ENCODE measurements at regions not wholly inside any gene's neighbourhood (a gene's known extent, or its start where the extent isn't known, plus 50 kb on each side); places are given as distances from the start of the nearest gene placed in this dataset.

DNA sequence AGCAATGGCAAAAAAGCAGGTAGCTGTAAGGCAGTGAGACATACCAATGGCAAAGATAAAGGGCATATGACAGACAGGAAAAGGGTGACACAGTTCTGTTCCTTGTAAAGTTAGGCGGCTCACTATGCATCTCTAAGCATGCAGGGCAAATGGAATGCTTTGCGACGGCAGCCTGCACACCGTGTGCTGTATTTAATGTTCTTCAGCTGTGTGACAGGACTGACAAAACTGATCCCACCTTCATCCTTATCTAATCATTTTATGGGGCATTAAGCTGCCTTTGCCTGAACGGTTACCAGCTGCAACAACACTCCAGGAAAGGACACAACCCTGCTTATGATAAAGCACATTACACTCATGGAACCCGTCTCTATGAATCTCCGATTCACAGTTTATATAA is 80.5 kb upstream of the VAV3 start:
- Histone ChIP-seq H3K4me2 (ENCODE audit: low read length) (no peak overlapping the region), H4K20me1 (ENCODE audit: insufficient read depth, low read length) (no peaks in the 10 kb centered on the region), H3K36me3 (ENCODE audit: insufficient read depth, low read length) (no peaks in the 10 kb centered on the region), H3K27me3 (ENCODE audit: insufficient read depth, low read length) (no peaks in the 10 kb centered on the region), H3K9ac (ENCODE audit: low read length) (no peak overlapping the region), H3K4me3 (ENCODE audit: low read depth, low read length, poor library complexity, severe bottlenecking) (no peak overlapping the region), H3F3A (ENCODE audit: insufficient read depth, low read length) (no peaks in the 10 kb centered on the region), H2AFZ (ENCODE audit: low read length) (no peak overlapping the region), H3K79me2 (ENCODE audit: insufficient read depth, low read length) (no peaks in the 10 kb centered on the region), H3K9me3 (ENCODE audit: low read length) (no peaks in the 10 kb centered on the region), H3K27ac (ENCODE audit: low read depth, low read length, poor library complexity, severe bottlenecking) (no peak overlapping the region), H3K4me1 (ENCODE audit: insufficient read depth, low read length, severe bottlenecking) (peaks cover 18% of the 10 kb centered on the region), H3K9me2 (ENCODE audit: low read depth, low read length) (no peaks in the 10 kb centered on the region)
- TF ChIP-seq EZH2 (IDR thresholded peaks at IDR 0.05; ENCODE audit: borderline replicate concordance, low read length): no peak
- TF ChIP-seq, protein P1, sequence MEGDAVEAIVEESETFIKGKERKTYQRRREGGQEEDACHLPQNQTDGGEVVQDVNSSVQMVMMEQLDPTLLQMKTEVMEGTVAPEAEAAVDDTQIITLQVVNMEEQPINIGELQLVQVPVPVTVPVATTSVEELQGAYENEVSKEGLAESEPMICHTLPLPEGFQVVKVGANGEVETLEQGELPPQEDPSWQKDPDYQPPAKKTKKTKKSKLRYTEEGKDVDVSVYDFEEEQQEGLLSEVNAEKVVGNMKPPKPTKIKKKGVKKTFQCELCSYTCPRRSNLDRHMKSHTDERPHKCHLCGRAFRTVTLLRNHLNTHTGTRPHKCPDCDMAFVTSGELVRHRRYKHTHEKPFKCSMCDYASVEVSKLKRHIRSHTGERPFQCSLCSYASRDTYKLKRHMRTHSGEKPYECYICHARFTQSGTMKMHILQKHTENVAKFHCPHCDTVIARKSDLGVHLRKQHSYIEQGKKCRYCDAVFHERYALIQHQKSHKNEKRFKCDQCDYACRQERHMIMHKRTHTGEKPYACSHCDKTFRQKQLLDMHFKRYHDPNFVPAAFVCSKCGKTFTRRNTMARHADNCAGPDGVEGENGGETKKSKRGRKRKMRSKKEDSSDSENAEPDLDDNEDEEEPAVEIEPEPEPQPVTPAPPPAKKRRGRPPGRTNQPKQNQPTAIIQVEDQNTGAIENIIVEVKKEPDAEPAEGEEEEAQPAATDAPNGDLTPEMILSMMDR (IDR thresholded peaks at IDR 0.05; ENCODE audit: low read length): no peak

DNA sequence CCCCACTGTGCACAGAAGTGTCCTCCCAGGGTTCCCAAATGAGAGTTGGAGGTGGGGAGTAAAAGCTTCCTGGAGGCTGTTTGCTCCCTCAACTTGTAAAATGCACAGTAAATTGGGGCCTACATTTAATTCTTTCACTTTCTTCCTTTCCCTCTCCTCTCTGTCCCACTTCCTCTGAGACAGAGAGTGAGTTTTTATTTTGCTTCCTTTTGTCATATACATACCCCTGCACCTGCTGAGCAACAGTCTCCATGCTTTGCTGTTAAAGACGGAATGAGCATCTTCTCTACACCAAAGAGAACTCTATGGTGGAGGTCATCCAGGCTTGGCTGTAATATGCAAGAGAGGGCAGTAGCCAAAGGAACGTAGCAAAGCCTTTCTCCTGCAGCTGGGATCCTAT is 79.3 kb upstream of the VAV3 start:
- no peak overlapping the region for H3K4me2 ChIP-seq (ENCODE audit: low read length)
- H3K36me3 ChIP-seq (ENCODE audit: insufficient read depth, low read length): no peaks in the 10 kb centered on the region
- no peaks in the 10 kb centered on the region for H3K27me3 ChIP-seq (ENCODE audit: insufficient read depth, low read length)
- H3K4me1 ChIP-seq (ENCODE audit: insufficient read depth, low read length, severe bottlenecking): peaks cover 18% of the 10 kb centered on the region
- no peak overlapping the region for H3K27ac ChIP-seq (ENCODE audit: low read depth, low read length, poor library complexity, severe bottlenecking)
- no peak overlapping the region for H3K9ac ChIP-seq (ENCODE audit: low read length)
- no peak overlapping the region for H3K4me3 ChIP-seq (ENCODE audit: low read depth, low read length, poor library complexity, severe bottlenecking)
- H4K20me1 ChIP-seq (ENCODE audit: insufficient read depth, low read length): no peaks in the 10 kb centered on the region
- no peaks in the 10 kb centered on the region for H3K79me2 ChIP-seq (ENCODE audit: insufficient read depth, low read length)
- no peak overlapping the region for H2AFZ ChIP-seq (ENCODE audit: low read length)
- H3F3A ChIP-seq (ENCODE audit: insufficient read depth, low read length): no peaks in the 10 kb centered on the region
- H3K9me2 ChIP-seq (ENCODE audit: low read depth, low read length): no peaks in the 10 kb centered on the region
- TF ChIP-seq, protein P1 (IDR thresholded peaks at IDR 0.05; ENCODE audit: low read length): no peak
- no peak for TF ChIP-seq EZH2 (IDR thresholded peaks at IDR 0.05; ENCODE audit: borderline replicate concordance, low read length)
- no peaks in the 10 kb centered on the region for H3K9me3 ChIP-seq (ENCODE audit: low read length)

DNA sequence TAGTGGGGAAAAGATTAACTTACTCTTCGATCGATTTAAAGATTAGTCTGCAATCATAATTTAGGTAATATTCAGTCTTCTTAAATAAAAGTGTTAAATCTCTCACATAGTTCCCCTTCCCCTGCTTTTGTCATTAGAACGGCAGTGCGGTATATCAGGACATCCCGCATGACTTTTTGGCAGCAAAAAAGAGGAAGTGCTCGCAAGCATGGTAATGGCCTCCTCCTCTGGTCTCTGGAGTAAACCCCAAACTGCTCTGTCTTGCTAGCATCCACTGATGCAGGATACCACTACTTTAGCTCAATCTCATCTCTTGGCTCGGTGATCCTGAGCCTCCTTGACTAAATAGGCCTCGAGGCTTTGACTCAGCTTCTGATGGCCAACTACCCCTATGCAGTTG is 78.7 kb upstream of the VAV3 start:
- peaks cover 18% of the 10 kb centered on the region for H3K4me1 ChIP-seq (ENCODE audit: insufficient read depth, low read length, severe bottlenecking)
- H3K4me2 ChIP-seq (ENCODE audit: low read length): no peak overlapping the region
- H3K79me2 ChIP-seq (ENCODE audit: insufficient read depth, low read length): no peaks in the 10 kb centered on the region
- H3K4me3 ChIP-seq (ENCODE audit: low read depth, low read length, poor library complexity, severe bottlenecking): no peak overlapping the region
- no peaks in the 10 kb centered on the region for H3K36me3 ChIP-seq (ENCODE audit: insufficient read depth, low read length)
- no peak overlapping the region for H3K27ac ChIP-seq (ENCODE audit: low read depth, low read length, poor library complexity, severe bottlenecking)
- no peaks in the 10 kb centered on the region for H3K27me3 ChIP-seq (ENCODE audit: insufficient read depth, low read length)
- H4K20me1 ChIP-seq (ENCODE audit: insufficient read depth, low read length): no peaks in the 10 kb centered on the region
- peak overlapping the region; percentile 60; the same call in 1 of the 2 replicates for H2AFZ ChIP-seq (ENCODE audit: low read length)
- no peaks in the 10 kb centered on the region for H3K9me3 ChIP-seq (ENCODE audit: low read length)
- no peaks in the 10 kb centered on the region for H3K9me2 ChIP-seq (ENCODE audit: low read depth, low read length)
- TF ChIP-seq EZH2 (IDR thresholded peaks at IDR 0.05; ENCODE audit: borderline replicate concordance, low read length): no peak
- TF ChIP-seq, protein P1 (IDR thresholded peaks at IDR 0.05; ENCODE audit: low read length): no peak
- no peak overlapping the region for H3K9ac ChIP-seq (ENCODE audit: low read length)
- no peaks in the 10 kb centered on the region for H3F3A ChIP-seq (ENCODE audit: insufficient read depth, low read length)

All from OCI-LY1 (cell line).